ENCODE measurements at regions not wholly inside any gene's neighbourhood (a gene's known extent, or its start where the extent isn't known, plus 50 kb on each side); places are given as distances from the start of the nearest gene placed in this dataset.

DNA sequence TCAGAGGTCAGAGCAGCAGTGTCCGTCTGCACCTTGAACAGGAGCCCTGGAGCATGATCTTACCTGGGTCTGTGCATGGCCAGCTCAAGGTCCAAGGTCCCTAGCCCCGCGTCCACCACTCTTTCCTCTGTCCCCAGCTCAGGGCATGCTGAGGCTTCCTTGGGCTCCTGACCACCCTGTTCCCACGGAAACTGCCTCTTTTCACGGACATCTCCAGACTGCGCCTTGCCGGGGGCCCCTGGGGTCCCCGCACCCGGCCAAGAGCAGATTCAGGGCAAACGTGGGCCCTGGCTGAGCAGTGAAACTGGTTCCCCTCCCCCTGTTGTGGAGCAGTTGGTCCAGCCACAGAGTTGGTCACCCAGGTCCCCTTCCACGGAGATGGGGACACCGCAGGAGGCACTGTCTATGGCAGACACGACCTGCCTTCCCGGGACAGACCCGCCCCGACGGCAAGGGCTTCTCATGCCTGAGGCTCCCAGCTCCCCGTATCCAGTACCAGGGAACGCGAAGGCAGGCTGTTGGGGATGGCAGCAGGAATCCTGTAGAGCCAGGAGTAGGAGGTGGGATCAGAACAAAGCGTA is 217.4 kb upstream of the PPP2R2D start:
- H3T11ph ChIP-seq (ENCODE audit: low read length): no peak overlapping the region
- no peak overlapping the region for H3K4me3 Mint-ChIP-seq
- no peaks in the 10 kb centered on the region for H3K23me2 ChIP-seq (ENCODE audit: insufficient read length, low read depth, low read length, poor library complexity, severe bottlenecking)

More for the DNA sequence above, 217.4 kb upstream of the PPP2R2D start:
- no peak overlapping the region for H3K4ac ChIP-seq (ENCODE audit: low read depth, low read length)
- H3K18ac ChIP-seq (ENCODE audit: insufficient read length, low read depth, low read length): no peak overlapping the region
- no peak overlapping the region for H3K4me2 ChIP-seq (ENCODE audit: insufficient read depth, insufficient read length, low read length)
- H3K9ac ChIP-seq (ENCODE audit: extremely low read depth, insufficient read length, low read length): no peak overlapping the region
- no peaks in the 10 kb centered on the region for H3K9me3 Mint-ChIP-seq
- no peak overlapping the region for H2BK12ac ChIP-seq (ENCODE audit: insufficient read length, low read depth, low read length)
- H3K4me1 Mint-ChIP-seq: peaks cover 14 to 20% of the 10 kb centered on the region in 2 experiments
- no peaks in the 10 kb centered on the region for H3K79me1 ChIP-seq (ENCODE audit: insufficient read depth, low read depth, low read length, poor library complexity, severe bottlenecking)
- H2AFZ ChIP-seq (ENCODE audit: low read length): no peak overlapping the region
- H3K27ac Mint-ChIP-seq: no peak overlapping the region
- no peaks in the 10 kb centered on the region for H4K20me1 ChIP-seq (ENCODE audit: control insufficient read depth, insufficient read depth, insufficient read length)
- H2BK15ac ChIP-seq (ENCODE audit: low read depth, low read length): no peak overlapping the region
- H3K9me3 ChIP-seq (ENCODE audit: control insufficient read depth, low read depth, low read length): no peaks in the 10 kb centered on the region
- no CpG with 5 or more reads among the region's 21 CpGs for WGBS (ENCODE audit: extremely low coverage, insufficient read length, low lambda C conversion rate)
- H2BK5ac ChIP-seq (ENCODE audit: insufficient read length, low read length): no peak overlapping the region
- H2BK20ac ChIP-seq (ENCODE audit: low read depth, low read length, poor library complexity, severe bottlenecking): no peak overlapping the region
- no peaks in the 10 kb centered on the region for H3K36me3 Mint-ChIP-seq (ENCODE audit: insufficient read depth in 1 of 3, low read depth in 3 of 3)
- no peaks in the 10 kb centered on the region for H3K27me3 ChIP-seq (ENCODE audit: insufficient read depth, low read length)
- H3K79me2 ChIP-seq (ENCODE audit: insufficient read depth, low read length): no peaks in the 10 kb centered on the region
- no peak overlapping the region for H3K23ac ChIP-seq (ENCODE audit: insufficient read length, low read depth, low read length)
- no peak overlapping the region for H2AK5ac ChIP-seq (ENCODE audit: insufficient read length, low read length)
- H4K8ac ChIP-seq (replicated peaks; ENCODE audit: insufficient read length, low read depth, low read length): no peak overlapping the region
- H4K91ac ChIP-seq (ENCODE audit: insufficient read length, low read depth, low read length): no peak overlapping the region
- no peak overlapping the region for H3K27ac ChIP-seq (ENCODE audit: insufficient read length, low read depth, low read length)
- H4K5ac ChIP-seq (ENCODE audit: insufficient read length, low read depth, low read length): no peak overlapping the region
- TF ChIP-seq, protein P1, sequence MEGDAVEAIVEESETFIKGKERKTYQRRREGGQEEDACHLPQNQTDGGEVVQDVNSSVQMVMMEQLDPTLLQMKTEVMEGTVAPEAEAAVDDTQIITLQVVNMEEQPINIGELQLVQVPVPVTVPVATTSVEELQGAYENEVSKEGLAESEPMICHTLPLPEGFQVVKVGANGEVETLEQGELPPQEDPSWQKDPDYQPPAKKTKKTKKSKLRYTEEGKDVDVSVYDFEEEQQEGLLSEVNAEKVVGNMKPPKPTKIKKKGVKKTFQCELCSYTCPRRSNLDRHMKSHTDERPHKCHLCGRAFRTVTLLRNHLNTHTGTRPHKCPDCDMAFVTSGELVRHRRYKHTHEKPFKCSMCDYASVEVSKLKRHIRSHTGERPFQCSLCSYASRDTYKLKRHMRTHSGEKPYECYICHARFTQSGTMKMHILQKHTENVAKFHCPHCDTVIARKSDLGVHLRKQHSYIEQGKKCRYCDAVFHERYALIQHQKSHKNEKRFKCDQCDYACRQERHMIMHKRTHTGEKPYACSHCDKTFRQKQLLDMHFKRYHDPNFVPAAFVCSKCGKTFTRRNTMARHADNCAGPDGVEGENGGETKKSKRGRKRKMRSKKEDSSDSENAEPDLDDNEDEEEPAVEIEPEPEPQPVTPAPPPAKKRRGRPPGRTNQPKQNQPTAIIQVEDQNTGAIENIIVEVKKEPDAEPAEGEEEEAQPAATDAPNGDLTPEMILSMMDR (conservative IDR thresholded peaks at IDR 0.05): no peak
- no peak overlapping the region; the same call in 1 of the 2 replicates for H3K14ac ChIP-seq (ENCODE audit: insufficient read depth, low read length)
- no peak overlapping the region for H3K56ac ChIP-seq (ENCODE audit: insufficient read length, low read depth, low read length)
- H2BK120ac ChIP-seq (ENCODE audit: low read depth, low read length, poor library complexity, severe bottlenecking): no peak overlapping the region
- H3K27me3 Mint-ChIP-seq (ENCODE audit: low read depth): peaks cover 11% of the 10 kb centered on the region
- peaks cover 3% of the 10 kb centered on the region; the same call in 1 of the 2 replicates for H3K4me1 ChIP-seq (ENCODE audit: insufficient read depth, low read length)
- no peak for DNase-seq
